H9 (cell line): ENCODE measurements at regions not wholly inside any gene's neighbourhood (a gene's known extent, or its start where the extent isn't known, plus 50 kb on each side); places are given as distances from the start of the nearest gene placed in this dataset.

Experiments used
- DNase-seq: peaks from one replicate; pipeline ENCODE4 v3.0.0-alpha.2; 2017
- H2AFZ ChIP-seq: one replicate; pipeline ENCODE4 v1.6.1; 2013; ENCODE audit warnings: mild to moderate bottlenecking, low read length, control low read depth, moderate library complexity
- H2AK5ac ChIP-seq: 2 replicates; pipeline ENCODE4 v1.6.1; 2013; ENCODE audit warnings: low read length, control low read depth, mixed read lengths; ENCODE audit not compliant: insufficient read length
- H2BK120ac ChIP-seq: one replicate; pipeline ENCODE4 v1.6.1; 2013; ENCODE audit warnings: low read depth, mild to moderate bottlenecking, low read length, control low read depth, inconsistent platforms; ENCODE audit not compliant: poor library complexity, severe bottlenecking
- H2BK12ac ChIP-seq: 2 replicates; pipeline ENCODE4 v1.6.1; 2013; ENCODE audit warnings: low read length, control low read depth, mixed read lengths, low read depth; ENCODE audit not compliant: insufficient read length
- H2BK15ac ChIP-seq: 2 replicates; pipeline ENCODE4 v1.6.1; 2013; ENCODE audit warnings: low read depth, low read length, control low read depth
- H2BK20ac ChIP-seq: one replicate; pipeline ENCODE4 v1.6.1; 2013; ENCODE audit warnings: low read depth, mild to moderate bottlenecking, low read length, control low read depth, inconsistent platforms; ENCODE audit not compliant: poor library complexity, severe bottlenecking
- H2BK5ac ChIP-seq: 2 replicates; pipeline ENCODE4 v1.6.1; 2013; ENCODE audit warnings: low read length, control low read depth, mixed read lengths; ENCODE audit not compliant: insufficient read length
- H3K14ac ChIP-seq: 2 replicates; pipeline ENCODE4 v1.6.1; 2013; ENCODE audit warnings: low read length, control low read depth; ENCODE audit not compliant: insufficient read depth
- H3K18ac ChIP-seq: 2 replicates; pipeline ENCODE4 v1.6.1; 2013; ENCODE audit warnings: low read depth, mild to moderate bottlenecking, mixed read lengths, low read length, control low read depth; ENCODE audit not compliant: insufficient read length
- H3K23ac ChIP-seq: 2 replicates; pipeline ENCODE4 v1.6.1; 2013; ENCODE audit warnings: low read length, control low read depth, mixed read lengths, low read depth; ENCODE audit not compliant: insufficient read length
- H3K23me2 ChIP-seq: 2 replicates; pipeline ENCODE4 v1.6.1; 2013; ENCODE audit warnings: low read depth, mild to moderate bottlenecking, mixed read lengths, low read length, control low read depth; ENCODE audit not compliant: insufficient read length, poor library complexity, severe bottlenecking
- H3K27ac ChIP-seq: 2 replicates; pipeline ENCODE4 v1.5.1; 2013; ENCODE audit warnings: low read length, control low read depth, mixed read lengths, low read depth; ENCODE audit not compliant: insufficient read length
- H3K27me3 ChIP-seq: 2 replicates; pipeline ENCODE4 v1.6.1; 2013; ENCODE audit warnings: low read length, control low read depth, inconsistent platforms; ENCODE audit not compliant: insufficient read depth
- H3K4ac ChIP-seq: 2 replicates; pipeline ENCODE4 v1.6.1; 2013; ENCODE audit warnings: low read depth, mild to moderate bottlenecking, control low read depth, inconsistent platforms, low read length, moderate library complexity
- H3K4me1 ChIP-seq: 2 replicates; pipeline ENCODE4 v1.6.1; 2013; ENCODE audit warnings: low read length, control low read depth, inconsistent platforms; ENCODE audit not compliant: insufficient read depth
- H3K4me2 ChIP-seq: 2 replicates; pipeline ENCODE4 v1.6.1; 2013; ENCODE audit warnings: low read length, control low read depth, mixed read lengths; ENCODE audit not compliant: insufficient read length, insufficient read depth
- H3K56ac ChIP-seq: 2 replicates; pipeline ENCODE4 v1.6.1; 2013; ENCODE audit warnings: low read depth, mild to moderate bottlenecking, mixed read lengths, low read length, control low read depth; ENCODE audit not compliant: insufficient read length
- H3K79me1 ChIP-seq: 2 replicates; pipeline ENCODE4 v1.6.1; 2013; ENCODE audit warnings: low read depth, mild to moderate bottlenecking, moderate library complexity, low read length, control low read depth, inconsistent platforms; ENCODE audit not compliant: insufficient read depth, poor library complexity, severe bottlenecking
- H3K79me2 ChIP-seq: 2 replicates; pipeline ENCODE4 v1.6.1; 2013; ENCODE audit warnings: low read length, control low read depth, inconsistent platforms; ENCODE audit not compliant: insufficient read depth
- H3K9ac ChIP-seq: 2 replicates; pipeline ENCODE4 v1.6.1; 2013; ENCODE audit warnings: low read length, control low read depth, mixed read lengths; ENCODE audit not compliant: insufficient read length; ENCODE audit errors: extremely low read depth
- H3K9me3 ChIP-seq: one replicate; pipeline ENCODE4 v1.6.1; 2013; ENCODE audit warnings: low read depth, low read length, inconsistent platforms; ENCODE audit not compliant: control insufficient read depth
- H3T11ph ChIP-seq: one replicate; pipeline ENCODE4 v1.6.1; 2013; ENCODE audit warnings: mild to moderate bottlenecking, low read length, control low read depth, inconsistent platforms
- H4K20me1 ChIP-seq: one replicate; pipeline ENCODE4 v1.6.1; 2013; ENCODE audit not compliant: control insufficient read depth, insufficient read length, insufficient read depth
- H4K5ac ChIP-seq: 2 replicates; pipeline ENCODE4 v1.6.1; 2013; ENCODE audit warnings: low read depth, mild to moderate bottlenecking, mixed read lengths, low read length, control low read depth; ENCODE audit not compliant: insufficient read length
- H4K8ac ChIP-seq: replicated peaks from 2 replicates; pipeline ENCODE4 v1.6.1; 2013; ENCODE audit warnings: low read length, control low read depth, mixed read lengths, low read depth; ENCODE audit not compliant: insufficient read length
- H4K91ac ChIP-seq: 2 replicates; pipeline ENCODE4 v1.6.1; 2013; ENCODE audit warnings: low read depth, mild to moderate bottlenecking, moderate library complexity, mixed read lengths, low read length, control low read depth; ENCODE audit not compliant: insufficient read length
- H3K27ac Mint-ChIP-seq, 3 experiments: 2 replicates in 2 of 3; 3 replicates in 1 of 3; pipeline ENCODE4 v1.8.0; 2020 to 2021; ENCODE audit warnings: mixed read lengths in 3 of 3, mild to moderate bottlenecking in 1 of 3, moderate library complexity in 1 of 3
- H3K27me3 Mint-ChIP-seq: 2 replicates; pipeline ENCODE4 v1.8.0; 2021; ENCODE audit warnings: low read depth, mild to moderate bottlenecking, moderate library complexity, mixed read lengths
- H3K36me3 Mint-ChIP-seq, 3 experiments: 2 replicates in 2 of 3; 3 replicates in 1 of 3; pipeline ENCODE4 v1.8.0; 2020 to 2021; ENCODE audit warnings: low read depth in 3 of 3, mixed read lengths in 3 of 3; ENCODE audit not compliant: insufficient read depth in 1 of 3
- H3K4me1 Mint-ChIP-seq, 2 experiments: 2 replicates each; pipeline ENCODE4 v1.8.0; 2020; ENCODE audit warnings: mixed read lengths in 2 of 2
- H3K4me3 Mint-ChIP-seq, 2 experiments: 2 replicates in 1 of 2; 3 replicates in 1 of 2; pipeline ENCODE4 v1.8.0; 2020 to 2021; ENCODE audit warnings: mild to moderate bottlenecking in 2 of 2, mixed read lengths in 2 of 2, moderate library complexity in 1 of 2
- H3K9me3 Mint-ChIP-seq, 2 experiments: 2 replicates in 1 of 2; 3 replicates in 1 of 2; pipeline ENCODE4 v1.8.0; 2020; ENCODE audit warnings: mild to moderate bottlenecking in 2 of 2, mixed read lengths in 2 of 2, moderate library complexity in 1 of 2
- CTCF ChIP-seq: fragments of 200-600 bp; sonication (generic); conservative IDR thresholded peaks from 3 replicates; pipeline ENCODE4 v1.8.0; 2021; ENCODE audit warnings: antibody characterized with exemption, mild to moderate bottlenecking

GRCh38 chr12:92493816-92494215, 209.0 kb upstream of the PLEKHG7 start:
- H2BK20ac ChIP-seq, result no peak overlapping the region
- no peak for TF ChIP-seq CTCF
- no peak overlapping the region for H4K91ac ChIP-seq
- H3K4me1 Mint-ChIP-seq, result peaks cover 9 to 10% of the 10 kb centered on the region in 2 experiments
- H3K56ac ChIP-seq, result no peak overlapping the region
- H3K9ac ChIP-seq, result no peak overlapping the region
- H3K27me3 ChIP-seq, result no peaks in the 10 kb centered on the region
- H3T11ph ChIP-seq, result no peak overlapping the region
- H3K4me1 ChIP-seq, result no peaks in the 10 kb centered on the region
- H2BK5ac ChIP-seq, result no peak overlapping the region
- no peak overlapping the region for H2BK120ac ChIP-seq
- no peaks in the 10 kb centered on the region for H3K23me2 ChIP-seq
- no peak overlapping the region for H2BK15ac ChIP-seq
- H4K5ac ChIP-seq, result no peak overlapping the region
- no peak overlapping the region for H3K23ac ChIP-seq
- no peak overlapping the region for H3K4me3 Mint-ChIP-seq
- no peak overlapping the region for H4K8ac ChIP-seq
- peak overlapping the region in 1 of 3 experiments; percentile 57; a peak in 1 of 7 replicates for H3K27ac Mint-ChIP-seq
- no peaks in the 10 kb centered on the region for H4K20me1 ChIP-seq
- H3K9me3 ChIP-seq, result no peaks in the 10 kb centered on the region
- no peak for DNase-seq
- H2AFZ ChIP-seq, result no peak overlapping the region
- H3K14ac ChIP-seq, result no peak overlapping the region
- H2BK12ac ChIP-seq, result no peak overlapping the region
- peaks cover 0 to 5% (median 0%) of the 10 kb centered on the region in 3 experiments; a peak in 3 of 7 replicates for H3K36me3 Mint-ChIP-seq
- no peaks in the 10 kb centered on the region for H3K79me2 ChIP-seq
- H3K79me1 ChIP-seq, result no peaks in the 10 kb centered on the region
- H3K4me2 ChIP-seq, result no peak overlapping the region
- H3K18ac ChIP-seq, result no peak overlapping the region
- H3K4ac ChIP-seq, result no peak overlapping the region
- no peaks in the 10 kb centered on the region for H3K27me3 Mint-ChIP-seq
- no peak overlapping the region for H2AK5ac ChIP-seq
- no peak overlapping the region for H3K27ac ChIP-seq
- H3K9me3 Mint-ChIP-seq, result peaks cover 0 to 4% of the 10 kb centered on the region in 2 experiments; a peak in 2 of 5 replicates
